OCI-M2 (cell line): ENCODE measurements at regions not wholly inside any gene's neighbourhood (a gene's known extent, or its start where the extent isn't known, plus 50 kb on each side); places are given as distances from the start of the nearest gene placed in this dataset.
"Not testable (repeated sequence)": the region's sequence is repeated elsewhere in the genome, so short reads cannot be mapped to it uniquely, and the experiment has no call there.

Experiments used
- DNase-seq: peaks from one replicate; lab custom pipeline; 2025; ENCODE audit not compliant: unreplicated experiment; lab: John Stamatoyannopoulos, UW

- not testable (repeated sequence) for DNase-seq
Observed at GRCh38 chr10:77740396-77740795, 102.8 kb upstream of the KCNMA1 start.

DNA sequence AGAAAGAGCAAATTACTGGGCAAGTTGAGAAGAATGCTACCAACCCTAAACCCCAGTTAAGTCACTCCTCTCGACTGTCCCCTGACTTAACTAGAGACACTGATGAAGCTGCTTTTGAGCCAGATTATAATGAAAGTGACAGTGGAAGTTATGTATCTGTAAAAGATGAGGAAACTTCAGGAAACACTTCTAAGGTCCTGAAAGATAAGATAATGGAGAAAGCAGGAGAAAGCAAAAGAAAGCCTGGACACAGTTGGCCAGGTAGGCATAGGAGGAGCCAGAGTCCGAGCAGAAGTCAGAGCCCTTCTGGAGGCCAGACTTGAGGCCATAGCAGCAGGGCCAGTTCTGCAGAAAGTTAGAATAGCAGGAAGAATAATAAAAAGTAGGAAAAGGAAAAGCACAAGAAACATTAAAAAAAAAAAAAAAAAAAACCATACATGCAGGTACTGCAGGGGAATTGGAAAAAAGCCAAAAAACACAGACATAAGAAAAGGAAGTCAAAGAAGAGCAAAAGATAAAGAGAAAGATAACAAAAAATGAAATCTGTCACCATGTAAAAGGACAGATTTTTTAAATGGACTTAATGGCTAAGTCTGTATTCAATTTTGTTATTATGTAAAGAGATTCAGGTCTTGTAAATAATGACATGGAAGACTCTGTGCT lies 101.0 kb upstream of the KCNMA1 start:
- no peak for DNase-seq

DNA sequence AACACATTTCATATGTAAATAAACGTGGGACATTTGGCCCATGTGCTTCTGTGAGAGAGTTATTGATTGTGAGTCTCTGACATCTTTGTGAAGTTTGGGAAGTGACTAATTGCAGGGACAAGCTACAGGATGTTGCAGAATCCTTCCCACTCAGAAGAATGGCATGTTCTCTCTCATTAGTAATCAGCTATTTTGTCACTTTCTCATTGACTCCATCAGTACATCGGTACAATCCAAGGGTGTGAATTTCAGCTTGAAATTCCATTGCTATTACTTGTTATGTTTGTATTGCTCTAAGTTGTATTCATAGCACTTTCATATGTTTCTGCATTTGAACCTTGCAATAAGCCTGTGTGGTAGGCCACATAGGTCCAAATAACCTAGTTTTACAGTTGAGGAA lies 100.0 kb upstream of the KCNMA1 start:
- no peak for DNase-seq

DNA sequence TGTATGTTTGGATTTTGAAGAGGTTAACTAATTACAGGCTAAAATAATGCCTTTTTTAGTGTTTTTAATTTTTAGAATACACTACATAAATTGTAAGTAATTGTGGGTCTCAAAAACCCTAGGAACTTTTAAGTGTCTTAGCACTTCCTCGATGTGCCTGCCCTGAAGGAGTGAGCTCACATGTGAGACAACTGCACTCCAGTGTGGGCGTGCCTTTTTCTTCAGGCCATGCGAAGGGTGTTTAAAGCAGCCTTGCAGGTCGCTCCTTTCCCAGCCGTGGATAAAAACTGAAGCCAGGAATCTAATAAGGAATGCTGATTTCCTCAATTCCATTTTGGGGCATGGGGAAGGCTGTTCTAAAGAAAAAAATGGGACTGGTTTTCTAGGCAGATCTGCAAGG lies 97.5 kb upstream of the KCNMA1 start:
- not testable (repeated sequence) for DNase-seq

GRCh38 chr10:77732213-77733003 lies 94.8 kb upstream of the KCNMA1 start:
- no peak for DNase-seq

DNA sequence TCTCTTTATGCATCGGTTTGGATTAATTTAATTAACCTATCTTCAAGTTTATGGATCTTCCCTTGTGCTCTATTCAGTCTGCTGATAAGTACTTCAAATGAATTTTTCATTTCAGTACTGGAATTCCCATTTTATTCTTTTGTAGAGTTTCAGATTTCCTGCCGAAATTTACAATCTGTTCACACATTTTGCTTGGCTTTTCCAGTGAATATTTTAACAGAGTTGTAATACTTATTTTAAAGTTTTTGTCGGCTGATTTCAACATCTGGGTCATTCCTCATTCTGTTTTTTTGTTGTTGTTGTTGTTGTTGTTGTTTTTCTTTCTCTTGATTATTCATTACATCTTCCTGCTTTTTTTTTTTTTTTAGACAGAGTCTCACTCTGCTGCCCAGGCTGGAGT lies 89.9 kb upstream of the KCNMA1 start:
- DNase-seq: no peak

DNA sequence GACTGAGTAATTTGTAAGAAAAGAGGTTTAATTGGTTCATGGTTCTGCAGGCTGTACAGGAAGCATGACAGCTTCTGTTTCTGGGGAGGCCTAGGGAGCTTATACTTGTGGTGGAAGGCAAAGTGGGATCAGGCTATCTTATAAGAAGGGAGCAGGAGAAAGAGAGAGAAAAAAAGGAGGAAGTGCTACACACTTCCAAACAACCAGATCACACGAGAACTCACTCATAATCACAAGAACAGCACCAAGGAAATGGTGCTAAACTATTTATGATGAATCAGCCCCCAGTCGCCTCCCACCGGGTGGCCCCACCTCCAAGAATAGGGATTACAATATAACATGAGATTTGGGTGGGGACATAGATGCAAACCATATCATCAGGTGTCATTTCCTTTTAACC lies 89.1 kb upstream of the KCNMA1 start:
- no peak for DNase-seq

DNA sequence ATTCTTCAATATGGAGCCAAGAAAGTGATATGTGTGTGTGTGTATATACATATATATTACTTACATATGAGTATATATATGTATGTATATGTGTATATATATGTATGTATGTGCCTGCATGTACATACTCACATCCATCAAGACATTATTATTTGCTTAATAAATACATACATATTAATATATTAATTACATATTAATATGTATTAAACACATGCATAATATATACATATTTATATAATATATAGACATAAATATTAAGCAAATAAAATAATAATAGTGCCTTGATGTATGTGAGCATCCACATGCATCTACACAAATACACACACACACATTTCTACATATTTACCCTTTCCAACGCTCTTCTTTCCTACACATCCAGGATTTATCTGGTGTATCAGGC lies 88.7 kb upstream of the KCNMA1 start:
- DNase-seq: no peak

GRCh38 chr10:77724820-77725219 lies 87.2 kb upstream of the KCNMA1 start:
- no peak for DNase-seq

GRCh38 chr10:77723376-77723775 lies 85.8 kb upstream of the KCNMA1 start:
- DNase-seq: no peak

DNA sequence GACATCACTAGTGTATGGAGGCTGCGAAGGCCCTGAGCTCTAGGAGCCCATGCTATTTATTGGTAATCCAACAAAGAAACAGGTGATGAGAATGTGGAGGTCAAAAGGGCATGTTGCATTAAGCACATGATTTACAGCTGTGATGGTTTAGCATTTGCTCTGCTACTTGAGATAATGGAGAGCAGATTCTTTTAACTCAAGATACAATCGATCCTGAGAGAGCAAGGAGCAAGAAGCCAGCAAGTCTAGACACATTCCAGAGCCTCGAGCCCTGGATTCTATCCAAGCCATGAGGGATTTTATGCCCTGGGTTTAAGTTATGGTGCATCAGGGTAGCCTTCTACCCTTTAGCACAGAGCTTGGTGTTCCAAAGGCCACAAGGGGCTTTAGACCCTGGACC lies 85.3 kb upstream of the KCNMA1 start:
- DNase-seq: not testable (repeated sequence)

DNA sequence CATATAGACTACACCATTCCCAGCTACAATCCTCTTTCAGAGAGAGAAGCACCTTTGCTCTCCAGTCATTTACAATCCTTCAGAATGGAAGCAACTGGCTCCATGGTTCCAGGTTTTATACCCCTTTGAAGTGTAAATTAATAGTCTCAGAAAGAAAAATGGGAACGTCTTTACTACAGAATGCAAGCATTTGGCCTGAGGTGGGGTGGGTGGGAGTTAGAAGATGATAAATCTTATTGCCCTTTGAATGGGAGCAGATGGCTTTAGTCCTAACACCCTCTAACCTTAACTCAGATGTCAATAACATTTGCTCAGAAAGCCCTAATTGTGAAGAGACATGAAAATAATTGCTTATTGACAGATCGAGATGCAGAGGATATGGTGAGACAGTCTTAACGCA lies 84.2 kb upstream of the KCNMA1 start:
- no peak for DNase-seq

- DNase-seq: no peak
Observed at GRCh38 chr10:77718957-77719356, 81.3 kb upstream of the KCNMA1 start.

GRCh38 chr10:77718312-77718711 lies 80.7 kb upstream of the KCNMA1 start:
- DNase-seq: not testable (repeated sequence)

- DNase-seq: no peak
Observed at GRCh38 chr10:77717336-77717735, 79.7 kb upstream of the KCNMA1 start.

- no peak for DNase-seq
Observed at GRCh38 chr10:77716458-77717317, 79.1 kb upstream of the KCNMA1 start.

GRCh38 chr10:77715536-77715935 lies 77.9 kb upstream of the KCNMA1 start:
- no peak for DNase-seq

GRCh38 chr10:77715088-77715487 lies 77.5 kb upstream of the KCNMA1 start:
- no peak for DNase-seq

DNA sequence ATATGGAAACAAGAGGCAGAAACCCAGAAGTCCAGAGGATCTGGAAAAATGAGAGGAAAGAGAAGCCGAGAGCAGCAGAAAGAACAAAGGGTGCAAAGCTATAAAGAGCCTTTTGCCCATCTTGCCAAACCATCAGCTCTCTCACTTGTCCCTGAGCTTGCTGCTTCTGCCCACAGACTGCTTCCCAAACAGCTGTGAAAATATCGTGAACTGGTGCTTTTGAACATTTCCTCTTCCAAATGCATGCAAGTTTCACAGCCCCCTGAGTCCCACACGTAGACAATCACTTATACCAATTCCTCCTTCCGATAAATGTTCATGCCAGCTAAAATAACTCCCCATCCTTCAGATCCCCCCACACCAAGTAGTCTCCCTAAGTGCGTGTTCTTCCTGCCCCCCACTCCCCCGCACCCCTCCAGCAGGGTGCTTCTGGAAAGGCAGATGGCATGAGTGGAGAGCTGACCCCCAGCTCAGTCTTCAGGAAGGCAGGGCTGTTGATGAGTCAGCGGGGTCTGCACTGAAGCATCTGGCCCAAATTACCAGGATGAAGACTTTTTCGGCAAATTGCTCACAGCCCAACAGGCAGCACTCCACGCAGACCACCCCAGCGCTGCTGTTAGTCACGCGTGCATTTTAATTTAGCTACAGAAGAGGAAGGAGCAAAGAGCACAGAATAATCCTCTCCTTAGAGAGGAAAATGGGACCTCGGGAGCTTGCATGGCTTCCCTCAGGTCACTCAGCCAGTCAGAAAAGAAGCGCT lies 76.1 kb upstream of the KCNMA1 start:
- DNase-seq: no peak

- DNase-seq: no peak
Observed at GRCh38 chr10:77712207-77712606, 74.6 kb upstream of the KCNMA1 start.

DNA sequence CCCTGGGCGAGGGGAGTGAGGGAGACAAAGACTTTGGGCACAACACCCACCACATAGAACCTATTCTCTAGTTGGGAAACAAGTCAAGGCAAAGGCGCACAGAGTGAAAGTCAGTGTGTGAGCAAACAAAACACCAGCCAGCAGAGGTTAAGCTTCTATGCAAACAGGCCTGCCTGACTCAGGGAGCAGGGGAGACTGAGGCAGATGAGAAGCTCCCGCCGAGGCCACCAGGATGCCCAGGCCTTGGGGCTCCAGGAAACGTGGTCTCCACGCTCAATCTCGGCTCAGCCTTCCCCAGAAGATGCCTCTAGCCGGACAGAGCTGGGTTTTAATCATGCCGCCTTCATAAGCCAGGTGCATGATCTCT lies 74.1 kb upstream of the KCNMA1 start:
- DNase-seq: no peak
